ENCODE measurements at regions not wholly inside any gene's neighbourhood (a gene's known extent, or its start where the extent isn't known, plus 50 kb on each side); places are given as distances from the start of the nearest gene placed in this dataset.

GRCh38 chr1:61627365-61627764, 97.6 kb downstream of the TM2D1 start:
- DNase-seq: no peak

GRCh38 chr1:61626816-61627215, 98.1 kb downstream of the TM2D1 start:
- DNase-seq: no peak

GRCh38 chr1:61623852-61624251, 101.1 kb downstream of the TM2D1 start:
- no peak for DNase-seq

- no peak for DNase-seq
Measured at GRCh38 chr1:61620536-61620935, 104.4 kb downstream of the TM2D1 start.

- no peak for DNase-seq
Measured at GRCh38 chr1:61618755-61619154, 106.2 kb downstream of the TM2D1 start.

- DNase-seq: no peak
Measured at GRCh38 chr1:61618193-61618592, 106.7 kb downstream of the TM2D1 start.

- DNase-seq: no peak
Measured at GRCh38 chr1:61616830-61617229, 108.1 kb downstream of the TM2D1 start.

GRCh38 chr1:61612602-61613001, 112.3 kb downstream of the TM2D1 start:
- peak; percentile 21 for DNase-seq

GRCh38 chr1:61609040-61609439, 115.9 kb downstream of the TM2D1 start:
- DNase-seq: no peak

GRCh38 chr1:61607448-61607847, 117.5 kb downstream of the TM2D1 start:
- no peak for DNase-seq

- no peak for DNase-seq
Measured at GRCh38 chr1:61606448-61607312, 118.3 kb downstream of the TM2D1 start.

GRCh38 chr1:61605607-61606321, 119.2 kb downstream of the TM2D1 start:
- DNase-seq: no peak

- DNase-seq: no peak
Measured at GRCh38 chr1:61604684-61605083, 120.3 kb downstream of the TM2D1 start.

GRCh38 chr1:61604261-61604660, 120.7 kb downstream of the TM2D1 start:
- DNase-seq: no peak

- DNase-seq: no peak
Measured at GRCh38 chr1:61602663-61603062, 122.3 kb downstream of the TM2D1 start.

- no peak for DNase-seq
Measured at GRCh38 chr1:61597601-61598000, 127.3 kb downstream of the TM2D1 start.

- DNase-seq: no peak
Measured at GRCh38 chr1:61593331-61593730, 131.6 kb downstream of the TM2D1 start.

- DNase-seq: no peak
Measured at GRCh38 chr1:61591351-61591750, 133.6 kb downstream of the TM2D1 start.

GRCh38 chr1:61588736-61589672, 135.9 kb downstream of the TM2D1 start:
- peak; percentile 23 for DNase-seq

GRCh38 chr1:61585714-61586113, 139.2 kb downstream of the TM2D1 start:
- DNase-seq: no peak

- DNase-seq: no peak
Measured at GRCh38 chr1:61583703-61584102, 141.2 kb downstream of the TM2D1 start.

- no peak for DNase-seq
Measured at GRCh38 chr1:61581251-61581650, 143.7 kb downstream of the TM2D1 start.

- DNase-seq: no peak
Measured at GRCh38 chr1:61580417-61580816, 144.5 kb downstream of the TM2D1 start.
